Loucy (cell line): ENCODE measurements at regions not wholly inside any gene's neighbourhood (a gene's known extent, or its start where the extent isn't known, plus 50 kb on each side); places are given as distances from the start of the nearest gene placed in this dataset.

Experiments
- CTCF ChIP-seq: fragments of 200-600 bp; sonication (generic); conservative IDR thresholded peaks from 2 replicates; pipeline ENCODE4 v1.5.1; 2014; ENCODE audit warnings: mild to moderate bottlenecking, antibody characterized with exemption, low read length
- EZH2phosphoT487 ChIP-seq: fragments of 200-600 bp; IDR thresholded peaks from 2 replicates; pipeline ENCODE4 v1.6.1; 2018; ENCODE audit warnings: antibody characterized with exemption, mild to moderate bottlenecking, moderate library complexity, borderline replicate concordance

- TF ChIP-seq CTCF (peak; percentile 50), EZH2phosphoT487 (no peak)
Measured at GRCh38 chr4:180832073-180832472, 1411.1 kb upstream of the TENM3 start.
